HepG2 (cell line): ENCODE measurements at regions not wholly inside any gene's neighbourhood (a gene's known extent, or its start where the extent isn't known, plus 50 kb on each side); places are given as distances from the start of the nearest gene placed in this dataset.

Source experiments
- BRCA1 ChIP-seq: sonication (generic); formaldehyde crosslinking; IDR thresholded peaks from 2 replicates; pipeline ENCODE4 v1.4.0; 2020; ENCODE audit warnings: missing genetic modification reagents
- DZIP1 ChIP-seq: sonication (generic); formaldehyde crosslinking; IDR thresholded peaks from 2 replicates; pipeline ENCODE4 v1.5.0; 2020; ENCODE audit warnings: mild to moderate bottlenecking, missing genetic modification reagents
- ERF ChIP-seq: IDR thresholded peaks from 2 replicates; pipeline ENCODE4 v1.6.1; 2018; ENCODE audit warnings: missing biosample characterization, missing genetic modification reagents
- MYPOP ChIP-seq: sonication (generic); formaldehyde crosslinking; IDR thresholded peaks from 2 replicates; pipeline ENCODE4 v1.8.1; 2023; ENCODE audit warnings: mild to moderate bottlenecking, moderate library complexity, missing genetic modification reagents
- POGZ ChIP-seq: sonication (generic); formaldehyde crosslinking; IDR thresholded peaks from 2 replicates; pipeline ENCODE4 v1.4.0; 2020; ENCODE audit warnings: mild to moderate bottlenecking, missing genetic modification reagents
- RBFOX2 ChIP-seq: fragments of 200-400 bp; formaldehyde crosslinking; IDR thresholded peaks from 2 replicates; pipeline ENCODE4 v1.6.1; 2017; ENCODE audit warnings: low read depth, mild to moderate bottlenecking, low read length
- SCMH1 ChIP-seq: sonication (generic); formaldehyde crosslinking; IDR thresholded peaks from 2 replicates; pipeline ENCODE4 v1.9.0; 2021; ENCODE audit warnings: missing genetic modification reagents, mild to moderate bottlenecking, borderline replicate concordance
- TERF1 ChIP-seq: sonication (generic); formaldehyde crosslinking; IDR thresholded peaks from 2 replicates; pipeline ENCODE4 v1.8.0; 2022; ENCODE audit warnings: mild to moderate bottlenecking, missing genetic modification reagents, moderate library complexity
- ZFAT ChIP-seq: sonication (generic); formaldehyde crosslinking; conservative IDR thresholded peaks from 2 replicates; pipeline ENCODE4 v1.8.1; 2023; ENCODE audit warnings: missing genetic modification reagents, inconsistent platforms
- ZFP1 ChIP-seq: IDR thresholded peaks from 2 replicates; pipeline ENCODE4 v1.6.1; 2016
- ZFP37 ChIP-seq: sonication (generic); formaldehyde crosslinking; IDR thresholded peaks from 2 replicates; pipeline ENCODE4 v1.4.0; 2020; ENCODE audit warnings: missing genetic modification reagents, borderline replicate concordance
- ZFP91 ChIP-seq: sonication (generic); formaldehyde crosslinking; IDR thresholded peaks from 2 replicates; pipeline ENCODE4 v1.9.0; 2022; ENCODE audit warnings: missing genetic modification reagents, mild to moderate bottlenecking, borderline replicate concordance
- ZHX2 ChIP-seq, 2 experiments: sonication (generic) in 1 of 2; formaldehyde crosslinking in 1 of 2; IDR thresholded peaks; 2 replicates each; pipeline versions ENCODE4 v1.6.1 to v1.9.0; 2014 to 2022; ENCODE audit warnings: antibody characterized with exemption in 1 of 2, borderline replicate concordance in 1 of 2, inconsistent platforms in 1 of 2, low read depth in 1 of 2, missing genetic modification reagents in 1 of 2
- ZNF331 ChIP-seq: sonication (generic); formaldehyde crosslinking; IDR thresholded peaks from 2 replicates; pipeline ENCODE4 v1.4.0; 2020; ENCODE audit warnings: missing genetic modification reagents
- ZNF576 ChIP-seq: sonication (generic); formaldehyde crosslinking; IDR thresholded peaks from 2 replicates; pipeline ENCODE4 v1.4.0; 2020; ENCODE audit warnings: mild to moderate bottlenecking, missing genetic modification reagents
- ZNF781 ChIP-seq: sonication (generic); formaldehyde crosslinking; IDR thresholded peaks from 2 replicates; pipeline ENCODE4 v1.5.1; 2020; ENCODE audit warnings: borderline replicate concordance, mild to moderate bottlenecking, missing genetic modification reagents; ENCODE audit errors: not compliant biosample characterization
- ZSCAN21 ChIP-seq: sonication (generic); formaldehyde crosslinking; IDR thresholded peaks from 2 replicates; pipeline ENCODE4 v1.8.0; 2022; ENCODE audit warnings: mild to moderate bottlenecking, missing genetic modification reagents, moderate library complexity, borderline replicate concordance

- 0 out of 2 replicates have a peak, but pooled peaks have one; percentile 46 for TF ChIP-seq ZHX2 (IDR thresholded peaks at IDR 0.05; ENCODE audit: low read depth)
- TF ChIP-seq ZHX2 (CRISPR knock-in tag; IDR thresholded peaks at IDR 0.05; ENCODE audit: borderline replicate concordance) = no peak
- no peak for TF ChIP-seq ERF (CRISPR knock-in tag)
- TF ChIP-seq ZFP91 (CRISPR knock-in tag) = no peak
- no peak for TF ChIP-seq SCMH1 (CRISPR knock-in tag)
- no peak for TF ChIP-seq BRCA1 (CRISPR knock-in tag)
- no peak for TF ChIP-seq ZNF331 (CRISPR knock-in tag)
- no peak for TF ChIP-seq MYPOP
- no peak for TF ChIP-seq ZNF576
- no peak for TF ChIP-seq ZFP37 (CRISPR knock-in tag)
- TF ChIP-seq TERF1 (CRISPR knock-in tag) = no peak
- TF ChIP-seq RBFOX2 = no peak
- no peak for TF ChIP-seq ZSCAN21 (CRISPR knock-in tag)
- TF ChIP-seq ZNF781 (CRISPR knock-in tag) = no peak
- no peak for TF ChIP-seq ZFP1
- TF ChIP-seq POGZ (CRISPR knock-in tag) = no peak
- no peak for TF ChIP-seq DZIP1
- no peak for TF ChIP-seq ZFAT
Observed at GRCh38 chr7:96414931-96415292, 93.0 kb upstream of the SLC25A13 start (continued).
